GM23338 (cell line): ENCODE measurements at regions not wholly inside any gene's neighbourhood (a gene's known extent, or its start where the extent isn't known, plus 50 kb on each side); places are given as distances from the start of the nearest gene placed in this dataset.

Experiments used
- ATAC-seq: fragments of 200-7000 bp; cut with Tn5 transposase; 3 replicates; pipeline ENCODE4 v1.9.1; 2020
- DNase-seq: peaks from one replicate; pipeline ENCODE4 v3.0.0-alpha.2; 2015; ENCODE audit warnings: low spot score
- H2AFZ ChIP-seq: fragments of 200-600 bp; sonication (generic); 2 replicates; pipeline ENCODE4 v1.8.0; 2016; ENCODE audit warnings: antibody characterized with exemption, mild to moderate bottlenecking, moderate library complexity
- H3F3A ChIP-seq: fragments of 200-600 bp; sonication (generic); replicated peaks from 2 replicates; pipeline ENCODE4 v1.8.0; 2017; ENCODE audit warnings: antibody characterized with exemption, mixed run types, low read depth
- H3K27ac ChIP-seq: fragments of 200-600 bp; sonication (generic); 2 replicates; pipeline ENCODE4 v1.6.1; 2016; ENCODE audit warnings: low read depth
- H3K27me3 ChIP-seq: fragments of 200-600 bp; sonication (generic); 2 replicates; pipeline ENCODE4 v1.8.0; 2016; ENCODE audit warnings: mild to moderate bottlenecking, mixed run types, moderate library complexity; ENCODE audit not compliant: insufficient read depth
- H3K36me3 ChIP-seq: fragments of 200-600 bp; sonication (generic); 2 replicates; pipeline ENCODE4 v1.8.0; 2016; ENCODE audit warnings: mild to moderate bottlenecking; ENCODE audit not compliant: insufficient read depth
- H3K4me1 ChIP-seq: fragments of 200-600 bp; sonication (generic); 2 replicates; pipeline ENCODE4 v1.8.0; 2016; ENCODE audit warnings: mild to moderate bottlenecking, moderate library complexity; ENCODE audit not compliant: insufficient read depth
- H3K4me2 ChIP-seq: fragments of 200-600 bp; sonication (generic); 2 replicates; pipeline ENCODE4 v1.7.1; 2017; ENCODE audit warnings: mixed run types
- H3K4me3 ChIP-seq: fragments of 200-600 bp; sonication (generic); 2 replicates; pipeline ENCODE4 v1.6.1; 2016; ENCODE audit warnings: mixed run types
- H3K79me2 ChIP-seq: fragments of 200-600 bp; sonication (generic); replicated peaks from 2 replicates; pipeline ENCODE4 v1.8.0; 2017; ENCODE audit warnings: mild to moderate bottlenecking; ENCODE audit not compliant: insufficient read depth
- H3K9me2 ChIP-seq: fragments of 200-600 bp; sonication (generic); 2 replicates; pipeline ENCODE4 v1.8.0; 2017; ENCODE audit not compliant: insufficient read depth
- H4K20me1 ChIP-seq: fragments of 200-600 bp; sonication (generic); replicated peaks from 2 replicates; pipeline ENCODE4 v1.8.0; 2017; ENCODE audit warnings: mild to moderate bottlenecking; ENCODE audit not compliant: insufficient read depth
- H3K27ac Mint-ChIP-seq: 2 replicates; pipeline ENCODE4 v1.8.0; 2020; ENCODE audit warnings: inconsistent platforms, mild to moderate bottlenecking, moderate library complexity, mixed read lengths
- H3K27me3 Mint-ChIP-seq: 3 replicates; pipeline ENCODE4 v1.8.0; 2022; ENCODE audit warnings: low read depth, mild to moderate bottlenecking, moderate library complexity, mixed read lengths, inconsistent platforms; ENCODE audit not compliant: insufficient read depth, poor library complexity
- H3K36me3 Mint-ChIP-seq: 3 replicates; pipeline ENCODE4 v1.8.0; 2021; ENCODE audit warnings: low read depth, mild to moderate bottlenecking, inconsistent platforms, moderate library complexity, mixed read lengths
- H3K4me1 Mint-ChIP-seq: 3 replicates; pipeline ENCODE4 v1.8.0; 2020; ENCODE audit warnings: mild to moderate bottlenecking, inconsistent platforms, mixed read lengths
- H3K4me3 Mint-ChIP-seq: 3 replicates; pipeline ENCODE4 v1.8.0; 2021; ENCODE audit warnings: moderate library complexity, mild to moderate bottlenecking, inconsistent platforms, mixed read lengths
- H3K9me3 Mint-ChIP-seq: 3 replicates; pipeline ENCODE4 v1.8.0; 2020; ENCODE audit warnings: moderate library complexity, mild to moderate bottlenecking, inconsistent platforms, mixed read lengths
- CTCF ChIP-seq, 2 experiments: fragments of 200-600 bp in 1 of 2; sonication (generic) in 1 of 2; conservative IDR thresholded peaks; 2 replicates each; pipeline versions ENCODE4 v1.5.1 to v1.6.1; 2016 to 2017; ENCODE audit warnings: antibody characterized with exemption in 2 of 2, low read depth in 2 of 2, mild to moderate bottlenecking in 2 of 2, moderate library complexity in 1 of 2
- ETS1 ChIP-seq: IDR thresholded peaks from 2 replicates; pipeline ENCODE4 v1.6.1; 2016; ENCODE audit warnings: antibody characterized with exemption
- JUNB ChIP-seq: IDR thresholded peaks from one replicate; pipeline ENCODE4 v1.6.1; 2016; ENCODE audit warnings: antibody characterized with exemption; ENCODE audit not compliant: unreplicated experiment
- NANOG ChIP-seq: IDR thresholded peaks from 2 replicates; pipeline ENCODE4 v1.6.1; 2016; ENCODE audit warnings: antibody characterized with exemption, borderline replicate concordance
- ZNF114 ChIP-seq: fragments of 250-450 bp; sonication (Bioruptor Pico); IDR thresholded peaks from 2 replicates; pipeline ENCODE4 v1.5.0; 2020; ENCODE audit warnings: mild to moderate bottlenecking, moderate library complexity
- ZNF462 ChIP-seq: fragments of 250-450 bp; sonication (Bioruptor Pico); IDR thresholded peaks from 2 replicates; pipeline ENCODE4 v1.5.0; 2020; ENCODE audit warnings: mild to moderate bottlenecking, moderate library complexity

- Histone ChIP-seq H4K20me1 (no peaks in the 10 kb centered on the region), H3K4me2 (no peak overlapping the region), H2AFZ (no peak overlapping the region), H3K36me3 (no peaks in the 10 kb centered on the region), H3K27ac (no peak overlapping the region), H3K4me3 (no peak overlapping the region), H3K4me1 (peaks cover 17% of the 10 kb centered on the region), H3K9me2 (0 out of 2 replicates have a peak, but pooled peaks cover 2% of the 10 kb centered on the region), H3K27me3 (no peaks in the 10 kb centered on the region), H3F3A (no peaks in the 10 kb centered on the region), H3K79me2 (no peaks in the 10 kb centered on the region)
- DNase-seq (no peak), ATAC-seq (no peak)
- peaks cover 22% of the 10 kb centered on the region for H3K4me1 Mint-ChIP-seq
- H3K9me3 Mint-ChIP-seq, result no peaks in the 10 kb centered on the region
- H3K27me3 Mint-ChIP-seq, result peaks cover 2% of the 10 kb centered on the region
- H3K4me3 Mint-ChIP-seq, result no peak overlapping the region
- TF ChIP-seq ZNF462, result no peak
- no peak for TF ChIP-seq ETS1
- no peak for TF ChIP-seq JUNB
- no peak for TF ChIP-seq NANOG
- TF ChIP-seq CTCF (conservative IDR thresholded peaks at IDR 0.05; ENCODE audit: low read depth in 2 of 2), result no peak
- TF ChIP-seq ZNF114 (CRISPR knock-in tag), result no peak
- no peaks in the 10 kb centered on the region for H3K36me3 Mint-ChIP-seq
- no peak overlapping the region for H3K27ac Mint-ChIP-seq
These were observed 149.1 kb downstream of the TM9SF2 start for GRCh38 chr13:99650410-99650809.
